HEK293T (cell line): ENCODE measurements at regions not wholly inside any gene's neighbourhood (a gene's known extent, or its start where the extent isn't known, plus 50 kb on each side); places are given as distances from the start of the nearest gene placed in this dataset.

ENCODE experiments used
- CTCF ChIA-PET: fragments of 350-600 bp; formaldehyde crosslinking; extraction: SDS; loops from one replicate; lab custom pipeline; 2021; ENCODE audit warnings: antibody characterized with exemption, inconsistent platforms; lab: Yijun Ruan, JAX
- POLR2A ChIA-PET: fragments of 350-600 bp; formaldehyde crosslinking; extraction: SDS; loops from one replicate; lab custom pipeline; 2020; ENCODE audit warnings: antibody characterized with exemption, inconsistent platforms; lab: Yijun Ruan, JAX
- DNase-seq: peaks from one replicate; pipeline ENCODE4 v3.0.0; 2012; ENCODE audit warnings: mixed read lengths; ENCODE audit errors: extremely low spot score
- ARNT ChIP-seq: fragments of 450-650 bp; IDR thresholded peaks from 2 replicates; pipeline ENCODE4 v1.6.1; 2017; ENCODE audit warnings: mild to moderate bottlenecking
- BHLHE40 ChIP-seq: fragments of 450-650 bp; IDR thresholded peaks from 2 replicates; pipeline ENCODE4 v1.6.1; 2016; ENCODE audit warnings: mild to moderate bottlenecking, moderate library complexity, borderline replicate concordance
- CTBP1 ChIP-seq: fragments of 450-650 bp; IDR thresholded peaks from 2 replicates; pipeline ENCODE4 v1.6.1; 2016; ENCODE audit warnings: borderline replicate concordance
- ELF4 ChIP-seq: fragments of 450-650 bp; IDR thresholded peaks from 2 replicates; pipeline ENCODE4 v1.6.1; 2017; ENCODE audit warnings: antibody characterized with exemption
- FOXA1 ChIP-seq: fragments of 450-650 bp; IDR thresholded peaks from 2 replicates; pipeline ENCODE4 v1.6.1; 2016; ENCODE audit warnings: mild to moderate bottlenecking
- FOXK2 ChIP-seq: fragments of 450-650 bp; IDR thresholded peaks from 2 replicates; pipeline ENCODE4 v1.6.1; 2016; ENCODE audit warnings: mild to moderate bottlenecking
- FOXM1 ChIP-seq: fragments of 450-650 bp; IDR thresholded peaks from 2 replicates; pipeline ENCODE4 v1.6.1; 2017; ENCODE audit warnings: mild to moderate bottlenecking, borderline replicate concordance
- HDGF ChIP-seq: fragments of 450-650 bp; IDR thresholded peaks from 2 replicates; pipeline ENCODE4 v1.6.1; 2017; ENCODE audit warnings: antibody characterized with exemption, borderline replicate concordance
- L3MBTL2 ChIP-seq: fragments of 450-650 bp; conservative IDR thresholded peaks from 2 replicates; pipeline ENCODE4 v1.6.1; 2016; ENCODE audit warnings: mild to moderate bottlenecking
- LEF1 ChIP-seq: fragments of 450-650 bp; IDR thresholded peaks from 2 replicates; pipeline ENCODE4 v1.6.1; 2017; ENCODE audit warnings: mild to moderate bottlenecking, borderline replicate concordance
- NFRKB ChIP-seq: fragments of 450-650 bp; IDR thresholded peaks from 2 replicates; pipeline ENCODE4 v1.6.1; 2016; ENCODE audit warnings: mild to moderate bottlenecking, moderate library complexity
- SP1 ChIP-seq: fragments of 450-650 bp; IDR thresholded peaks from 2 replicates; pipeline ENCODE4 v1.6.1; 2017
- SUZ12 ChIP-seq: fragments of 450-650 bp; IDR thresholded peaks from 2 replicates; pipeline ENCODE4 v1.6.1; 2016; ENCODE audit warnings: mild to moderate bottlenecking
- TARDBP ChIP-seq: fragments of 450-650 bp; IDR thresholded peaks from 2 replicates; pipeline ENCODE4 v1.6.1; 2016
- ZNF384 ChIP-seq: fragments of 450-650 bp; IDR thresholded peaks from 2 replicates; pipeline ENCODE4 v1.6.1; 2016
- TF ChIP-seq, protein P1 (sequence below): fragments of 450-650 bp; IDR thresholded peaks from 2 replicates; pipeline ENCODE4 v1.6.1; 2016

DNA sequence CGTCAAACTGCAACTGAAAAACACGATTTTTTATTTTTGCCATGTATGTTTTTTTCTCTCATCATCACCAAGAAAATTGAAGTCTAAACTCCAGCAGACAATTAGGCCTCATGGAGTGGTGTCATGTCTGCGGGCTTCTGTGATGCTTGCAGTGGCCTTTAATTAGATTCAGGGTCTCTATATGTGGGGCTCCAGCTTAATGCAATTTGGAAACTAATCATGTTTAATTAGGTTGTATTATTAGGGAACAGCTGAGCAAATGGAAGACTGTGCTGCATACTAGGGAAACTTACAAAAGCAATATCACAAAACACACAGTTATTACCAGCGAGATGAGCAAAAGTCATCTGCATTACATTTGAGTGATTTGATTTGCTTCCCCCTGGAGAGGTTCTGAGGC is 132.9 kb upstream of the PMEPA1 start:
- no peak for DNase-seq
- TF ChIP-seq FOXK2 (no peak), FOXM1 (no peak), ELF4 (no peak), SUZ12 (no peak), CTBP1 (no peak), HDGF (no peak), NFRKB (no peak), TARDBP (no peak), L3MBTL2 (no peak)
- POLR2A ChIA-PET = no interaction called here
- CTCF ChIA-PET = no interaction called here

DNA sequence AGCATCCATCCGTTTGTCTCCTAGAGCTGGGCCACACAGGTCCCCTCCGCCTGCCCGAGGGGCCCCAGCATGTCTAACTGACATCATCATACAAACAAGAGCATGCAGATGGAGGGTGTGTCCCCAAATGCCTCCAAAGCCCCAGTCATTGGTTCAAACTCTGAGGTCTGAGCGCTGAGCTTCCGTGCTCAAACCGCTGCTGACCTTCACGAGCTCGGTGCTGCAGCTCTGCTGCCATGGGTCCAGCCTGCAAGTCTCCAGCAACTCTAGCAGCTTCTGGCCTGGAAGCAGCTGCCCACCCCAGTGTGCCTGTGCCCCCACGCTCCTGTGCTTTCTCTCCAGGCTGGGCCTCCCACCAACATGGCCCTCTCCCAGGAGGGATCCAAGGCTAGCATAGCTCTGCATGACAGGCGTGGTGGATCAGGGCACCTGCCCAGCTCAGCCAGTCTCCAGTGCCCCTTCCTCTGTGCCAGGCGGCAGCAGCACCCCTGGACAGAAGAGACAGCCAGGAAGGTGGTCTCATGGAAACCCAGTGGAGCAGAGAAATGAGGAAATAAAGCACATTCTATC is 131.6 kb upstream of the PMEPA1 start:
- ChIA-PET POLR2A (no interaction called here), CTCF (no interaction called here)
- no peak for DNase-seq
- no peak for TF ChIP-seq SP1
- TF ChIP-seq L3MBTL2 = no peak

DNA sequence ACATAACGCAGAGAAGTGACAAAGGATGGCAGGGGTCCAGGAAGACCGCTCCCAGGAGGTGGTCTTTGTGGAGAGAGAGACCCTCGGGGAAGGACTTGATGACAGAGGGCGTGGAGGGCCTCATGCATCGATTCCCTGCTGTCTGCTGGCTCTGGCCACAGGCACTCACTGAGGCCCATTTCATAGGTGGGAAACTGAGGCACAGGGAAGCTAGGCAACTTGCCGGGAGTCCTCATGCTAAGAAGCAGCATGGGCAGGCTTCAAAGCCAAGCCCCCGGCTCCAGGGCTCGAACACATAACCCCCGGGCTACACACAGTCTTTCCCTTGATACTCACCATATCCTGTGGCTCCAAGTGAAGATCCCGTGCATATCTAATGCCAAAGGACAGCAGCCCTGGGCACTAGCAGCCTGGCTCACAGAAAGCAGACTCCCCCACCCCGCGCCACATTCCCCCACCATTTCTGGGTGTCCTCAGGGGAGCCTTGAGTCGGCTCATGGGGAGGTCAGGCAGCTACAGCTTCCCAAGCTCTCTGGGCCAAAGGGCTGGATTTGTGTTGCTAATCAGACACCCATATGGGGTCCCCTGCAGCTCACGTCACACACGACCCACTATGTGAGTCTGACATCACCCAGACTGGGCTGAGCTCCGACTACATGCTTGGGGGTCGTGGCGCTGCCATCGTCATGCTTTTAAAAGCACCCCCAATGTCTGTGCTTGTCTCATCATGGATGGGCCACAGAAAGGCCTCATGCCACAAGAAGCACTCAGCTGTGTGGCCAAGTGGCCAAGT is 130.9 kb upstream of the PMEPA1 start:
- ChIA-PET POLR2A (no interaction called here), CTCF (interaction anchor here (0.6 kb wide), 1 partner anchor 945 kb away, joined by 3 read pairs; no protein-coding TSS in a partner anchor)
- no peak for TF ChIP-seq ELF4
- TF ChIP-seq FOXA1 = no peak
- no peak for TF ChIP-seq ZNF384
- no peak for TF ChIP-seq NFRKB
- DNase-seq = no peak

DNA sequence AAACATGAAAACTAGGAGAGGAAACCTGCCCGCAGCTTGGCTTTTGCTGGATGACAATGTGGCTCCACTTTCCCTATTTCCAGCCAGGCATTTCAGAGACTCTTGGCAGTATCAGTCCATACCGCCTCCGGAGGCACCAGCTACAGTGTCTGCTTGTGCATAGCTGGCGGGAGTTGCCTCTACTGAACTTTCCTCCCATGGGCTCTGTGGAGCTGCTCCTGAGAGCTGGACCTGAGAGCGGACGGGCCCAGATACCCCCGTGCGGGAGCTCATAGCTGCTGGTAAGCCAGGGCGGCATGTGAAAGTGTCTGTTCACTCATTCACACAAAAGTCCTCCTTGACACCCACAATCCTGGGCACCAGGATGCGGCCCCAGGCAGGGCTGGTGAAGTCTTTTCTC is 130.3 kb upstream of the PMEPA1 start:
- ChIA-PET CTCF (interaction anchor here (0.6 kb wide), 1 partner anchor 945 kb away, joined by 3 read pairs; no protein-coding TSS in a partner anchor), POLR2A (no interaction called here)
- TF ChIP-seq FOXM1 = no peak
- TF ChIP-seq HDGF = no peak
- TF ChIP-seq, protein P1, sequence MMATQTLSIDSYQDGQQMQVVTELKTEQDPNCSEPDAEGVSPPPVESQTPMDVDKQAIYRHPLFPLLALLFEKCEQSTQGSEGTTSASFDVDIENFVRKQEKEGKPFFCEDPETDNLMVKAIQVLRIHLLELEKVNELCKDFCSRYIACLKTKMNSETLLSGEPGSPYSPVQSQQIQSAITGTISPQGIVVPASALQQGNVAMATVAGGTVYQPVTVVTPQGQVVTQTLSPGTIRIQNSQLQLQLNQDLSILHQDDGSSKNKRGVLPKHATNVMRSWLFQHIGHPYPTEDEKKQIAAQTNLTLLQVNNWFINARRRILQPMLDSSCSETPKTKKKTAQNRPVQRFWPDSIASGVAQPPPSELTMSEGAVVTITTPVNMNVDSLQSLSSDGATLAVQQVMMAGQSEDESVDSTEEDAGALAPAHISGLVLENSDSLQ = no peak
- TF ChIP-seq LEF1 = no peak
- TF ChIP-seq SP1 = no peak
- TF ChIP-seq FOXK2 = no peak
- no peak for TF ChIP-seq FOXA1
- no peak for TF ChIP-seq SUZ12
- DNase-seq = no peak

DNA sequence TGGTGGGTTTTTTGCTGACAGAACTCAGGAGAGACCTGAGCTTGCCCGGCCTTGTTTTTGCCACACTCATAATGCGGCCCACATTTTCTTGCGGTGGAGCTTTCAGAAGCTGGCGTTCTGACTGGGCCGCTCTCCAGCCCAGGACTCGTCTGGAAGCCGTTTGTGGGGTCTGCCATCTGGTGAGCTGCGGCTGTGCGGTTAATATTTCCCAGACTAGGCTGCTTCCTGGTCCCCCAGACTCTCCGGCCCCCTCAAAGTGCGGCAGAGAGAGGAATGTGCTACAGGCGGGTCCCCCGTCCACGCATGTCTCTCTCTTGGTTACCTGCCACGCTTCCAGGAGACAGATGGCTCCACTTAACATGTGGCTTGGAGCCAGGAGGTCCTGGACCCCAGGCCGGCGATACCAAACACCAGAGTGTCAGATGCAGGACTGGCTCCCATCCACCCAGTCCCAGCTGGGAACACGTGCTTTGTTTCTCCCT is 128.9 kb upstream of the PMEPA1 start:
- POLR2A ChIA-PET = no interaction called here
- CTCF ChIA-PET = no interaction called here
- DNase-seq = no peak
- no peak for TF ChIP-seq ZNF384
- no peak for TF ChIP-seq FOXK2
- TF ChIP-seq NFRKB = no peak
- TF ChIP-seq FOXM1 = no peak

DNA sequence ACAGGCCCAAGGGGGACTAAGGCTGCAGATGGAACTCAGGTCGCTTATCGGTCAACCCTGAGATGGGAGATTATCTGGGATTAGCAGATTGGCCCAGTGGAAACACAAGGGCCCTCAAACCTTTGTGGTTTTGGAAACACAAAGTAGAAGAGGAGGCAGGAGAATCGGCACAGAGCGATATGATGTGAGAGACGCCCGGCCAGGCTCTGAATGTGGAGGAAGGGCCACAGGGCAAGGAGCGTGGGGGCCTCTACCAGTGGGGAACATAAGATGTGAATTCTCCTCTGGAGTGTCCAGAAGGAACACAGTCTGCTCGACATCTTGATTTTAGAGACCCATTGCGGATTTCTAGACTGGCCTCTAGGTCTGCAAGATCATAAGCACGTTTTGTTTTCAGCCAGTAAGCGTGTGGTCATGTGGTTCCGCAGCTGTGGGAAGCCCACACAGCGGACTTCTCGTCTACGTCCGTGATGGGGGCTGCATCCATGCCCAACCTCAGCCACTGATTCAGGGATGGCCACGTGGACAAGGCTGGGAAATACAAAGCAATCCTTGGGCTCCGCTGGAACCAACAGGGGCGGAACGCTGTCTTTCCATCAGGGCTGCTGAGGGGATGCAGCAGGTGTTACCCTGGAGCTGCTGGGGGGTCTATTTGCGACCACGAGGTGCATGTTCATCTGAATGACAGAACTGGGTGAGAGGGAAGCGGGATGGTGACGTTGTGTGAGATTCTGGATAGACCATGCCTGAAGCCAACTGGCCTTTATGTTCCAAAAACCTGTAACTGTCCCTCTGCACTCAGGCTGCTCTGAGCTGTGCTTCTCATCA is 127.6 kb upstream of the PMEPA1 start:
- ChIA-PET POLR2A (no interaction called here), CTCF (no interaction called here)
- DNase-seq = no peak
- no peak for TF ChIP-seq SP1
- TF ChIP-seq, protein P1 = no peak
- TF ChIP-seq LEF1 = no peak
- TF ChIP-seq BHLHE40 = no peak
- TF ChIP-seq L3MBTL2 = no peak
- no peak for TF ChIP-seq HDGF
- TF ChIP-seq FOXK2 = no peak

DNA sequence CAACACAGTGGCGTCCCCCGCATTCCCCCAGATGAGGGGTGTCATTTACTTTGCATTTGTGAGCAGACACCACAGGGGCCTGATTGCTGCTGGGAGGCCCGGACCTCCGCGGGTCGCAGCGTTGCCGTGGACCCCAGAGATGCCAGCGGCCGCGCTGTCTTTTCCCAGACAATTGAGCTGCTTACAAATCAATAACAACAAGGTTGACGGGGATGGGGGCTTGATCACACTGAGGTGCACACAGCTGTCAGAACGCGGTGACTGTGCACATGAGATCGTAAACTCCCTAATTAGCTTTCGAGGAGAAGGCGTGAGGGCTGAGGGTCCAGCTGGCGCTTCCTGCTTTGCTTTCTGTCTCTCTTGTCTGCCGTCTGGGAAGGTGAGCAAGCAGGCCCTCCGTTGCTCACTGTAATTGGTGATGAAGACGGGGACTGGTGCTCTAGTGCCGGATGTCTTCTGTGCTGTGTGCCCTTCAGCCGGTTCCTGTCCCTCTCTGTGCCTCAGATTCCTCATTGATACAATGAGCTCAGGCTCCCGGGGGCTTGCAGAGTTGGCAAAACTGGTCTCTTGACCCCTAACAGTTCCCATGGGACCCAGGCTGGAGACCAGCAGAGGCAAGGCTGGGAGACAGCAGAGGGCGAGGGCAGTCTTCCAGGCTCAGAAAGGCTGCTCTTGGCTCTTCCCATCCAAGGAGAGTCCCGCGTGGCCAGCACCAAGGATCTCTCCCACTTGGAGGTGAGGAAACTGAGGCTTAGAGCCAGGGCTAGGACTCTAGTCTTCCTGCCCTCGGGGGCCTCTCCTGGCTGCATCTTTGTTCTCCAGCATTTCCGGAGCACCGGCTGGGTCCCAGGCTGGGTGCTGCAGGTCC is 126.0 kb upstream of the PMEPA1 start:
- no peak for DNase-seq
- TF ChIP-seq FOXK2 (no peak), HDGF (no peak), SP1 (no peak), ARNT (no peak), FOXA1 (no peak), CTBP1 (no peak), L3MBTL2 (no peak), TARDBP (no peak), LEF1 (no peak), NFRKB (no peak), ZNF384 (no peak)
- TF ChIP-seq, protein P1 = no peak
- CTCF ChIA-PET = no interaction called here
- POLR2A ChIA-PET = no interaction called here
